Mesenchymal stem cell (in vitro differentiated cells and primary cell): ENCODE measurements at regions not wholly inside any gene's neighbourhood (a gene's known extent, or its start where the extent isn't known, plus 50 kb on each side); places are given as distances from the start of the nearest gene placed in this dataset.

Experiments
- DNase-seq: peaks from one replicate; pipeline ENCODE4 v3.0.0-alpha.2; 2013
- H2AFZ ChIP-seq: one replicate; pipeline ENCODE4 v1.6.1; 2013; ENCODE audit warnings: low read depth, mild to moderate bottlenecking, control low read depth, inconsistent platforms, low read length, moderate library complexity
- H2AK5ac ChIP-seq: 2 replicates; pipeline ENCODE4 v1.6.1; 2013; ENCODE audit warnings: low read length, moderate library complexity, mild to moderate bottlenecking, inconsistent platforms; ENCODE audit not compliant: severe bottlenecking
- H2BK120ac ChIP-seq: one replicate; pipeline ENCODE4 v1.6.1; 2013; ENCODE audit warnings: low read depth, mild to moderate bottlenecking, inconsistent platforms, low read length, moderate library complexity
- H2BK12ac ChIP-seq, 2 experiments: one replicate each; pipeline ENCODE4 v1.6.1; 2013; ENCODE audit warnings: inconsistent platforms in 2 of 2, low read length in 2 of 2, mild to moderate bottlenecking in 2 of 2, moderate library complexity in 2 of 2, control low read depth in 1 of 2
- H2BK15ac ChIP-seq: one replicate; pipeline ENCODE4 v1.6.1; 2013; ENCODE audit warnings: mild to moderate bottlenecking, low read depth, inconsistent platforms; ENCODE audit not compliant: poor library complexity, severe bottlenecking
- H2BK5ac ChIP-seq: 2 replicates; pipeline ENCODE4 v1.6.1; 2013; ENCODE audit warnings: low read depth, mild to moderate bottlenecking, low read length, control low read depth, inconsistent platforms; ENCODE audit not compliant: poor library complexity, severe bottlenecking
- H3K14ac ChIP-seq, 2 experiments: one replicate each; pipeline ENCODE4 v1.6.1; 2013; ENCODE audit warnings: inconsistent platforms in 2 of 2, low read length in 2 of 2, control low read depth in 1 of 2, mild to moderate bottlenecking in 1 of 2, moderate library complexity in 1 of 2
- H3K18ac ChIP-seq, 2 experiments: one replicate each; pipeline ENCODE4 v1.6.1; 2013; ENCODE audit warnings: inconsistent platforms in 2 of 2, low read length in 2 of 2, control low read depth in 1 of 2, low read depth in 1 of 2, mild to moderate bottlenecking in 1 of 2
- H3K23ac ChIP-seq, 2 experiments: one replicate each; pipeline ENCODE4 v1.6.1; 2013; ENCODE audit warnings: inconsistent platforms in 2 of 2, low read length in 2 of 2, mild to moderate bottlenecking in 2 of 2, moderate library complexity in 2 of 2, control low read depth in 1 of 2
- H3K27ac ChIP-seq: 2 replicates; pipeline ENCODE4 v1.5.1; 2013; ENCODE audit warnings: mild to moderate bottlenecking, moderate library complexity, low read length, control low read depth, inconsistent platforms; ENCODE audit not compliant: poor library complexity, severe bottlenecking
- H3K27me3 ChIP-seq, 2 experiments: 2 replicates each; pipeline versions ENCODE4 v1.6.1 to v1.7.0; 2013; ENCODE audit warnings: low read length in 2 of 2, mild to moderate bottlenecking in 2 of 2, moderate library complexity in 2 of 2, control low read depth in 1 of 2, inconsistent platforms in 1 of 2; ENCODE audit not compliant: control insufficient read depth in 1 of 2, insufficient read depth in 1 of 2
- H3K36me3 ChIP-seq, 2 experiments: 2 replicates each; pipeline versions ENCODE4 v1.6.1 to v1.7.0; 2013; ENCODE audit warnings: low read length in 2 of 2, control low read depth in 1 of 2, inconsistent platforms in 1 of 2, low read depth in 1 of 2, mild to moderate bottlenecking in 1 of 2; ENCODE audit not compliant: insufficient read depth in 2 of 2, control insufficient read depth in 1 of 2
- H3K4ac ChIP-seq, 2 experiments: one replicate each; pipeline ENCODE4 v1.6.1; 2013; ENCODE audit warnings: inconsistent platforms in 2 of 2, low read length in 2 of 2, mild to moderate bottlenecking in 2 of 2, moderate library complexity in 2 of 2, control low read depth in 1 of 2, low read depth in 1 of 2
- H3K4me1 ChIP-seq: 2 replicates; pipeline ENCODE4 v1.6.1; 2013; ENCODE audit warnings: low read depth, low read length, control low read depth; ENCODE audit not compliant: control insufficient read depth, insufficient read depth
- H3K4me2 ChIP-seq: 2 replicates; pipeline ENCODE4 v1.6.1; 2013; ENCODE audit warnings: low read length, mild to moderate bottlenecking, inconsistent platforms; ENCODE audit not compliant: poor library complexity, severe bottlenecking
- H3K4me3 ChIP-seq, 2 experiments: 2 replicates each; pipeline versions ENCODE4 v1.5.1 to v1.7.0; 2013; ENCODE audit warnings: low read length in 2 of 2, mild to moderate bottlenecking in 2 of 2, control low read depth in 1 of 2, low read depth in 1 of 2; ENCODE audit not compliant: insufficient read depth in 1 of 2
- H3K79me1 ChIP-seq: replicated peaks from 2 replicates; pipeline ENCODE4 v1.6.1; 2013; ENCODE audit warnings: mild to moderate bottlenecking, control low read depth, low read length, inconsistent platforms; ENCODE audit not compliant: poor library complexity, severe bottlenecking
- H3K9ac ChIP-seq: 2 replicates; pipeline ENCODE4 v1.7.0; 2013; ENCODE audit warnings: mild to moderate bottlenecking, low read length, moderate library complexity
- H3K9me3 ChIP-seq: 2 replicates; pipeline ENCODE4 v1.7.0; 2013; ENCODE audit warnings: mild to moderate bottlenecking, low read length; ENCODE audit not compliant: control insufficient read depth
- H4K8ac ChIP-seq: one replicate; pipeline ENCODE4 v1.6.1; 2013; ENCODE audit warnings: inconsistent platforms, mild to moderate bottlenecking, low read length, moderate library complexity
- H4K91ac ChIP-seq: one replicate; pipeline ENCODE4 v1.6.1; 2013; ENCODE audit warnings: mild to moderate bottlenecking, low read length, inconsistent platforms
- WGBS: methylation state at CpG from one replicate; pipeline ENCODE4 v1.1.7; 2013; ENCODE audit warnings: mixed read lengths; 5-methylcytosine and 5-hydroxymethylcytosine counted together

DNA sequence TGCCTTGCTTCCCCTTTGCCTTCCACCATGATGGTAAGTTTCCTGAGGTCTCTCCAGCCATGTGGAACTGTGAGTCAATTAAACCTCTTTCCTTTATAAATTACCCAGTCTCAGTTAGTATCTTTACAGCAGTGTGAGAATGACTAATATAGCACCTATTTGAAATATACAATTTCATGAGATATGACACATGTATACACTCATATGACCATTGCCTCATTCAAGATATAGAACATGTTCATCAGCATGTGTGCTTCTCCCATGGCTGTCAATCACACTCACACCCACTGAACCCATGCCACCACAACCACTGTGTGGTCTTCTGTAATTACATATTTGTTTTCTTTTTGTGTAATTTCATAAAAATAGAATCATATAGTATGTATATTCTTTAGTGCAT lies 599.5 kb upstream of the EPHA6 start:
- Histone ChIP-seq H3K18ac (no peak overlapping the region), H2BK5ac (no peak overlapping the region), H2BK12ac (no peak overlapping the region), H3K27ac (no peak overlapping the region), H2BK15ac (no peak overlapping the region), H3K36me3 (no peaks in the 10 kb centered on the region), H2BK120ac (no peak overlapping the region), H2AK5ac (no peak overlapping the region), H3K79me1 (no peaks in the 10 kb centered on the region), H3K27me3 (no peaks in the 10 kb centered on the region), H2AFZ (no peak overlapping the region), H3K9me3 (peaks cover under 1% of the 10 kb centered on the region), H3K9ac (no peak overlapping the region), H3K4me3 (no peak overlapping the region), H4K91ac (no peak overlapping the region), H3K4me2 (no peak overlapping the region), H3K14ac (no peak overlapping the region), H4K8ac (no peak overlapping the region), H3K23ac (no peak overlapping the region), H3K4ac (no peak overlapping the region), H3K4me1 (no peaks in the 10 kb centered on the region)
- no peak for DNase-seq

DNA sequence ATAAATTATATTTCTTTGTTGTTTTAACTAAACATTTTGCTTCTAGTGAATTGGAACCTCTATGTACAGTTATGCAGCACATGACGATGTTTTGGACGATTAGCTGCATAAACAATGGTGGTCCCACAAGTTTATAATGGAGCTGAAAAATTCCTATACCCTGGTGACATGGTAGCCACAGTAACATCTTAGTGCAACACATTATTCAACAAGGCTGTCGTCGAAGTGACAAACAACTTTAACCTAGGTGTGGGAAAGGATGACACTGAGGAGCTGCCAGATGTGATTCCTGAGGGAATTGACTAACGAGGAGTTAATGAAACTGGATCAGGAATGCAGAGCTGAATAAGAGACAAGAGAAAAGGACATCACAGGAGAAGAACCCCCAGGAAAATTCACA lies 588.9 kb upstream of the EPHA6 start:
- no peaks in the 10 kb centered on the region for H3K36me3 ChIP-seq
- no peak overlapping the region for H3K27ac ChIP-seq
- no peak overlapping the region for H3K4ac ChIP-seq
- H4K91ac ChIP-seq: no peak overlapping the region
- no peak overlapping the region for H2BK5ac ChIP-seq
- H2AK5ac ChIP-seq: no peak overlapping the region
- H3K4me2 ChIP-seq: no peak overlapping the region
- no peak overlapping the region for H2BK12ac ChIP-seq
- no peak overlapping the region for H2BK15ac ChIP-seq
- H3K79me1 ChIP-seq: no peaks in the 10 kb centered on the region
- no peak overlapping the region for H2AFZ ChIP-seq
- no peaks in the 10 kb centered on the region for H3K9me3 ChIP-seq
- no peak overlapping the region for H3K18ac ChIP-seq
- no peaks in the 10 kb centered on the region for H3K4me1 ChIP-seq
- no peak overlapping the region for H4K8ac ChIP-seq
- no peak overlapping the region for H3K14ac ChIP-seq
- no peak overlapping the region for H3K9ac ChIP-seq
- no peak overlapping the region for H2BK120ac ChIP-seq
- no peak for DNase-seq
- no peak overlapping the region for H3K23ac ChIP-seq
- no peaks in the 10 kb centered on the region for H3K27me3 ChIP-seq
- 87% methylated on average over 5 of the region's 5 CpGs for WGBS
- no peak overlapping the region for H3K4me3 ChIP-seq

DNA sequence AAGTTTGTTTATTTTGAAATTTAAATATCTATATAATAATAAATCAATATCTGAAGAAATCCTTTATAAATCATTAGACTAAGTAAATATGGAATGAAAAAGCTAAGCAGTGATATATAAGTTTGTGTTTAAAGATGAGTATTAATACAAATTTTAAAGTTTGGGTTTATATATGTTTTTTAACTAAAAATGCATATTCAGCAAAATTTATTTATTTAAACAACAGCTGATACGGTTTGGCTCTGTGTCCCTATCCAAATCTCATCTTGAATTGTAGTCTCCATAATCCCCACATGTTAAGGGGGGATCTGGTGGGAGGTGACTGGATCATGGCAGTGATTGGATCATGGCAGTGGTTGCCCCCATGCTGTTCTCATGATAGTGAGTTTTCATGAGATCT lies 580.7 kb upstream of the EPHA6 start:
- H3K27me3 ChIP-seq: no peaks in the 10 kb centered on the region
- no peak overlapping the region for H3K23ac ChIP-seq
- H2BK120ac ChIP-seq: no peak overlapping the region
- no peak overlapping the region for H2AFZ ChIP-seq
- H3K79me1 ChIP-seq: no peaks in the 10 kb centered on the region
- WGBS: no CpG with 5 or more reads among the region's 1 CpG
- no peaks in the 10 kb centered on the region for H3K36me3 ChIP-seq
- H3K9ac ChIP-seq: no peak overlapping the region
- H2AK5ac ChIP-seq: no peak overlapping the region
- no peak overlapping the region for H2BK5ac ChIP-seq
- H2BK15ac ChIP-seq: no peak overlapping the region
- H3K27ac ChIP-seq: no peak overlapping the region
- H4K8ac ChIP-seq: no peak overlapping the region
- no peaks in the 10 kb centered on the region for H3K9me3 ChIP-seq
- no peak overlapping the region for H3K18ac ChIP-seq
- H3K4ac ChIP-seq: no peak overlapping the region
- no peaks in the 10 kb centered on the region for H3K4me1 ChIP-seq
- no peak overlapping the region for H4K91ac ChIP-seq
- H3K4me3 ChIP-seq: no peak overlapping the region
- H3K4me2 ChIP-seq: no peak overlapping the region
- no peak overlapping the region for H3K14ac ChIP-seq
- no peak overlapping the region for H2BK12ac ChIP-seq
- DNase-seq: no peak

DNA sequence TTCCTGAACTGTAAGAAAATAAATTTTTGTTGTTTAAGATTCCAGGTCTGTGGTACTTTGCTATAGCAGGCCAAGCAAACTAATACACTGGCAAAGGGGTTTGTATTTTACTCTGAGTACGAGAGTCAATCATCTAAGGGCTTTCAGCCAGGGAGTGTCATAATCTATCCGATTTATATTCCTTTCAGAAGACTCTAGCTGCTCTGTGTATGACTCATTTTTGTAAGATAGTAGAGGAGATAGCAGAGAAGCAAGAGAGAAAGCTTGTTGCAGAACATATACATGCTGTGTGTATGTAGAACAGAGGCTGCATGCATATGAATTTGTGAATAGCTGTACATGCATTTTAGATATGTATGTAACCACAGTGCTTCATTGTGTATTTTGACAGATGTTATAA lies 577.9 kb upstream of the EPHA6 start:
- Histone ChIP-seq H2BK12ac (no peak overlapping the region), H3K4me1 (no peaks in the 10 kb centered on the region), H3K14ac (no peak overlapping the region), H2AK5ac (no peak overlapping the region), H3K9ac (no peak overlapping the region), H3K79me1 (no peaks in the 10 kb centered on the region), H3K27me3 (no peaks in the 10 kb centered on the region), H3K4me3 (no peak overlapping the region), H3K4me2 (no peak overlapping the region), H3K23ac (no peak overlapping the region), H2BK5ac (no peak overlapping the region), H4K91ac (no peak overlapping the region), H3K36me3 (no peaks in the 10 kb centered on the region), H3K4ac (no peak overlapping the region), H2AFZ (no peak overlapping the region), H3K18ac (no peak overlapping the region), H3K27ac (no peak overlapping the region), H2BK15ac (no peak overlapping the region), H4K8ac (no peak overlapping the region), H3K9me3 (no peaks in the 10 kb centered on the region), H2BK120ac (no peak overlapping the region)
- DNase-seq: no peak
- 81% methylated on average over 2 of the region's 2 CpGs for whole genome bisulfite sequencing
